Common myeloid progenitor, CD34-positive (primary cell): ENCODE measurements at regions not wholly inside any gene's neighbourhood (a gene's known extent, or its start where the extent isn't known, plus 50 kb on each side); places are given as distances from the start of the nearest gene placed in this dataset.

ENCODE experiments used
- CTCF ChIA-PET: fragments of 350-600 bp; sonication (Branson Sonifier 250); formaldehyde crosslinking; loops from one replicate; lab custom pipeline; 2021; ENCODE audit warnings: antibody characterized with exemption; lab: Charles Lee
- POLR2A ChIA-PET: fragments of 350-600 bp; sonication (Branson Sonifier 250); formaldehyde crosslinking; loops from one replicate; lab custom pipeline; 2021; ENCODE audit warnings: antibody characterized with exemption; lab: Charles Lee
- DNase-seq, 3 donors: peaks; one replicate each; pipeline versions ENCODE4 v3.0.0 to v3.0.0-alpha.2; 2013
- H3K27ac ChIP-seq, 2 experiments: 1 replicate in 1 of 2; 2 replicates in 1 of 2; pipeline ENCODE4 v1.7.0; 2013; ENCODE audit warnings: inconsistent platforms in 2 of 2, low read length in 2 of 2, mild to moderate bottlenecking in 2 of 2, low read depth in 1 of 2, moderate library complexity in 1 of 2; ENCODE audit not compliant: severe bottlenecking in 2 of 2, insufficient read depth in 1 of 2, poor library complexity in 1 of 2
- H3K27me3 ChIP-seq, 5 experiments: replicated peaks in 2 of 5; 1 replicate in 3 of 5; 2 replicates in 2 of 5; pipeline versions ENCODE4 v1.6.1 to v1.7.0; 2013; ENCODE audit warnings: low read length in 4 of 5, mild to moderate bottlenecking in 2 of 5, moderate library complexity in 2 of 5, inconsistent platforms in 1 of 5; ENCODE audit not compliant: insufficient read depth in 5 of 5, control insufficient read depth in 4 of 5
- H3K36me3 ChIP-seq, 4 experiments: 1 replicate in 2 of 4; 2 replicates in 2 of 4; pipeline versions ENCODE4 v1.6.1 to v1.7.0; 2013; ENCODE audit warnings: low read length in 3 of 4, control low read depth in 1 of 4, mild to moderate bottlenecking in 1 of 4; ENCODE audit not compliant: control insufficient read depth in 4 of 4, insufficient read depth in 4 of 4
- H3K4me1 ChIP-seq, 4 experiments: 1 replicate in 3 of 4; 2 replicates in 1 of 4; pipeline versions ENCODE4 v1.6.1 to v1.7.1; 2013; ENCODE audit warnings: low read length in 3 of 4, mild to moderate bottlenecking in 3 of 4, control low read depth in 1 of 4, inconsistent platforms in 1 of 4, moderate library complexity in 1 of 4; ENCODE audit not compliant: control insufficient read depth in 4 of 4, insufficient read depth in 4 of 4; ENCODE audit errors: control extremely low read depth in 1 of 4
- H3K4me3 ChIP-seq, 7 experiments: 1 replicate in 4 of 7; 2 replicates in 3 of 7; pipeline versions ENCODE4 v1.5.1 to v1.7.0; 2013; ENCODE audit warnings: mild to moderate bottlenecking in 7 of 7, low read length in 6 of 7, moderate library complexity in 6 of 7, inconsistent platforms in 2 of 7, low read depth in 2 of 7, control low read depth in 1 of 7; ENCODE audit not compliant: insufficient read depth in 4 of 7, control insufficient read depth in 1 of 7; ENCODE audit errors: extremely low read depth in 1 of 7
- H3K9me3 ChIP-seq, 5 experiments: 1 replicate in 4 of 5; 2 replicates in 1 of 5; pipeline versions ENCODE4 v1.6.1 to v1.7.1; 2013; ENCODE audit warnings: low read length in 4 of 5, mild to moderate bottlenecking in 2 of 5, inconsistent platforms in 1 of 5, low read depth in 1 of 5, moderate library complexity in 1 of 5; ENCODE audit not compliant: control insufficient read depth in 4 of 5, insufficient read depth in 2 of 5; ENCODE audit errors: control extremely low read depth in 1 of 5
- WGBS: methylation state at CpG from one replicate; pipeline ENCODE4 v1.1.5; 2013; ENCODE audit not compliant: insufficient coverage; 5-methylcytosine and 5-hydroxymethylcytosine counted together

- Histone ChIP-seq H3K9me3 (peaks cover 0 to 5% (median 0%) of the 10 kb centered on the region in 5 experiments), H3K36me3 (no peaks in the 10 kb centered on the region), H3K4me3 (no peak overlapping the region), H3K4me1 (no peaks in the 10 kb centered on the region), H3K27ac (no peak overlapping the region), H3K27me3 (no peaks in the 10 kb centered on the region)
- ChIA-PET CTCF (no interaction called here), POLR2A (no interaction called here)
- DNase-seq: no peak
- WGBS: 92% methylated on average over 2 of the region's 4 CpGs
These were observed 165.9 kb upstream of the ATF7IP start for GRCh38 chr12:14199455-14200198.

GRCh38 chr12:14200598-14200997 lies 164.9 kb upstream of the ATF7IP start:
- Histone ChIP-seq H3K4me1 (no peaks in the 10 kb centered on the region), H3K27me3 (no peaks in the 10 kb centered on the region), H3K36me3 (no peaks in the 10 kb centered on the region), H3K9me3 (peaks cover 0 to 5% (median 0%) of the 10 kb centered on the region in 5 experiments), H3K27ac (no peak overlapping the region), H3K4me3 (no peak overlapping the region)
- CTCF ChIA-PET: no interaction called here
- WGBS: no CpG with 5 or more reads among the region's 2 CpGs
- POLR2A ChIA-PET: no interaction called here
- no peak for DNase-seq

GRCh38 chr12:14201291-14201690 lies 164.2 kb upstream of the ATF7IP start:
- CTCF ChIA-PET: no interaction called here
- no peaks in the 10 kb centered on the region for H3K4me1 ChIP-seq
- no peak overlapping the region for H3K4me3 ChIP-seq
- DNase-seq: no peak
- H3K27ac ChIP-seq: no peak overlapping the region
- POLR2A ChIA-PET: no interaction called here
- no peaks in the 10 kb centered on the region for H3K36me3 ChIP-seq
- H3K9me3 ChIP-seq: peaks cover 0 to 5% (median 0%) of the 10 kb centered on the region in 5 experiments
- H3K27me3 ChIP-seq: no peaks in the 10 kb centered on the region
- WGBS: 100% methylated on average over 1 of the region's 1 CpG

- DNase-seq: no peak
- WGBS: 93% methylated on average over 3 of the region's 4 CpGs
- CTCF ChIA-PET: no interaction called here
- no peaks in the 10 kb centered on the region for H3K4me1 ChIP-seq
- POLR2A ChIA-PET: no interaction called here
- no peak overlapping the region for H3K27ac ChIP-seq
- H3K4me3 ChIP-seq: no peak overlapping the region
- no peaks in the 10 kb centered on the region for H3K36me3 ChIP-seq
- no peaks in the 10 kb centered on the region for H3K9me3 ChIP-seq
- no peaks in the 10 kb centered on the region for H3K27me3 ChIP-seq
These were observed 157.5 kb upstream of the ATF7IP start for GRCh38 chr12:14207905-14208551.

GRCh38 chr12:14211947-14212387 lies 153.5 kb upstream of the ATF7IP start:
- no peaks in the 10 kb centered on the region for H3K36me3 ChIP-seq
- H3K4me3 ChIP-seq: no peak overlapping the region
- CTCF ChIA-PET: no interaction called here
- H3K27ac ChIP-seq: no peak overlapping the region
- peaks cover 0 to 5% (median 0%) of the 10 kb centered on the region in 4 experiments for H3K4me1 ChIP-seq
- POLR2A ChIA-PET: interaction anchor here (0.7 kb wide), 1 partner anchor 349 kb away, joined by 3 read pairs; no protein-coding TSS in a partner anchor
- DNase-seq: no peak
- H3K9me3 ChIP-seq: no peaks in the 10 kb centered on the region
- WGBS: 100% methylated on average over 2 of the region's 3 CpGs
- no peaks in the 10 kb centered on the region for H3K27me3 ChIP-seq

- CTCF ChIA-PET: no interaction called here
- peaks cover 0 to 7% (median 0%) of the 10 kb centered on the region in 4 experiments for H3K4me1 ChIP-seq
- no peaks in the 10 kb centered on the region for H3K27me3 ChIP-seq
- no peak for DNase-seq
- POLR2A ChIA-PET: no interaction called here
- WGBS: no CpG with 5 or more reads among the region's 1 CpG
- H3K4me3 ChIP-seq: no peak overlapping the region
- no peaks in the 10 kb centered on the region for H3K36me3 ChIP-seq
- no peaks in the 10 kb centered on the region for H3K9me3 ChIP-seq
- H3K27ac ChIP-seq: no peak overlapping the region
These were observed 151.9 kb upstream of the ATF7IP start for GRCh38 chr12:14213542-14213941.

- WGBS: no CpG with 5 or more reads among the region's 1 CpG
- ChIA-PET CTCF (no interaction called here), POLR2A (no interaction called here)
- H3K36me3 ChIP-seq: no peaks in the 10 kb centered on the region
- H3K4me3 ChIP-seq: no peak overlapping the region
- H3K4me1 ChIP-seq: peaks cover 0 to 7% (median 0%) of the 10 kb centered on the region in 4 experiments
- no peaks in the 10 kb centered on the region for H3K27me3 ChIP-seq
- DNase-seq: no peak
- H3K9me3 ChIP-seq: no peaks in the 10 kb centered on the region
- no peak overlapping the region for H3K27ac ChIP-seq
These were observed 151.0 kb upstream of the ATF7IP start for GRCh38 chr12:14214495-14214894.
